Mucosa of descending colon (tissue), 3 donors: ENCODE measurements at regions not wholly inside any gene's neighbourhood (a gene's known extent, or its start where the extent isn't known, plus 50 kb on each side); places are given as distances from the start of the nearest gene placed in this dataset.

Experiments
- ATAC-seq: fragments of 200-7000 bp; cut with Tn5 transposase; one replicate; pipeline ENCODE4 v1.9.1; 2020; ENCODE audit warnings: mild to moderate bottlenecking, moderate library complexity
- DNase-seq, 3 donors: peaks; one replicate each; pipeline ENCODE4 v3.0.0-alpha.2; 2020
- H3K36me3 ChIP-seq: fragments of 200-600 bp; one replicate; pipeline ENCODE4 v1.8.0; 2021; ENCODE audit warnings: low read depth, mild to moderate bottlenecking
- H3K4me1 ChIP-seq: fragments of 200-600 bp; one replicate; pipeline ENCODE4 v1.8.0; 2021; ENCODE audit warnings: low read depth, mild to moderate bottlenecking
- H3K4me3 ChIP-seq: fragments of 200-600 bp; one replicate; pipeline ENCODE4 v1.8.0; 2021; ENCODE audit warnings: mild to moderate bottlenecking
- H3K9me3 ChIP-seq: fragments of 200-600 bp; one replicate; pipeline ENCODE4 v1.8.0; 2021; ENCODE audit warnings: mild to moderate bottlenecking
- intact Hi-C, 2 donors: fragments of 100-400 bp; cut with DNase I in 1 of 2; cut with micrococcal nuclease in 1 of 2; formaldehyde crosslinking; loops; one replicate each; pipeline versions ENCODE4 v1.11.0 to v1.11.1; 2022; cut with DNase I, micrococcal nuclease
- TF ChIP-seq, protein P1 (sequence below): fragments of 200-600 bp; IDR thresholded peaks from one replicate; pipeline ENCODE4 v1.8.0; 2022; ENCODE audit warnings: antibody characterized with exemption, mild to moderate bottlenecking
- donor health status: DM: no; HTN: no; CAD: no; lungs with moderate emphysema.
- donor health status: DM: no; HTN: no; CAD: no.
- donor health status: DM: no; HTN: yes; CAD: no.

DNA sequence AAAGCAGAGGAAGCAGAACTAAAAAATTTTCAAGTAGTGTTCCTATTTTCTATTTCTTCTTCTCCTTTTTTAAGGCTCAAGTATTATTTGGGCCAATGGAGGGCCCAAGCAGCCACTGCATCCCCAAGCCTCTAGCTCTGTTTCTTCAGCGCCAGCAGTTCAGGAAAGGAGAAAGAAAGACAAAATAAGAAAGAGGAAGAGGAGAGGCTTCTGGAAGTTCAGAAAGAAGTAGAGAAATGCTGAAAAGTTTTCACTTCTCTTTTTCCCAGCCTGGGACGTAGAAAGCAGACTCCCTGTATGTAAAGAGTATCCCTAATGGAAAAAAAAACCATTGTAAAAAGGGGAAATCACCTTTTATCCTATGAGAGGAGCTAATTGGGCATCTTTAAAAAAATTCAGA is 165.5 kb upstream of the KLF12 start:
- TF ChIP-seq, protein P1, sequence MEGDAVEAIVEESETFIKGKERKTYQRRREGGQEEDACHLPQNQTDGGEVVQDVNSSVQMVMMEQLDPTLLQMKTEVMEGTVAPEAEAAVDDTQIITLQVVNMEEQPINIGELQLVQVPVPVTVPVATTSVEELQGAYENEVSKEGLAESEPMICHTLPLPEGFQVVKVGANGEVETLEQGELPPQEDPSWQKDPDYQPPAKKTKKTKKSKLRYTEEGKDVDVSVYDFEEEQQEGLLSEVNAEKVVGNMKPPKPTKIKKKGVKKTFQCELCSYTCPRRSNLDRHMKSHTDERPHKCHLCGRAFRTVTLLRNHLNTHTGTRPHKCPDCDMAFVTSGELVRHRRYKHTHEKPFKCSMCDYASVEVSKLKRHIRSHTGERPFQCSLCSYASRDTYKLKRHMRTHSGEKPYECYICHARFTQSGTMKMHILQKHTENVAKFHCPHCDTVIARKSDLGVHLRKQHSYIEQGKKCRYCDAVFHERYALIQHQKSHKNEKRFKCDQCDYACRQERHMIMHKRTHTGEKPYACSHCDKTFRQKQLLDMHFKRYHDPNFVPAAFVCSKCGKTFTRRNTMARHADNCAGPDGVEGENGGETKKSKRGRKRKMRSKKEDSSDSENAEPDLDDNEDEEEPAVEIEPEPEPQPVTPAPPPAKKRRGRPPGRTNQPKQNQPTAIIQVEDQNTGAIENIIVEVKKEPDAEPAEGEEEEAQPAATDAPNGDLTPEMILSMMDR, result no peak
- no peaks in the 10 kb centered on the region for H3K36me3 ChIP-seq
- H3K4me1 ChIP-seq, result no peaks in the 10 kb centered on the region
- no peaks in the 10 kb centered on the region for H3K9me3 ChIP-seq
- ATAC-seq (no peak), DNase-seq (no peak)
- intact Hi-C loops, result no loop called here
- no peak overlapping the region for H3K4me3 ChIP-seq

DNA sequence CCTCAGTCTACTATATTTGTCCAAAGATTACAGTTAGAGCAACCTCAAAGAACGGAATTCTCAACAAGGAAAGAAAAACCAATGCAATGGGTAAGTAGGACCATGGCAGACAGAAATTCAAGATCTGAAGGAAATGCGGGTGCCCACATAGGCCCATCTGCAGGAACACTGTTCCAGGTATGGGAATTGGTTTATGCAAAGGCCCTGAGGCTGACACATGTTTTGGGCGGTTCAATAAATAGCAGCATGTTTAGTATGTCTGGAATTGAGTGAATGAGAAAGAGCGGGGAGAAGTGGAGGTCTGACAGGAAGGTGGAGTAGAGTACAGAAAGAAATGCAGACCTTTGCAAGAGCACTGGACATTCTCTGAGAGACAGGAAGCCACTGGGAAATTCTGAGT is 164.7 kb upstream of the KLF12 start:
- DNase-seq (no peak), ATAC-seq (no peak)
- no peaks in the 10 kb centered on the region for H3K4me1 ChIP-seq
- intact Hi-C loops, result no loop called here
- no peaks in the 10 kb centered on the region for H3K36me3 ChIP-seq
- H3K9me3 ChIP-seq, result no peaks in the 10 kb centered on the region
- TF ChIP-seq, protein P1, result no peak
- no peak overlapping the region for H3K4me3 ChIP-seq

DNA sequence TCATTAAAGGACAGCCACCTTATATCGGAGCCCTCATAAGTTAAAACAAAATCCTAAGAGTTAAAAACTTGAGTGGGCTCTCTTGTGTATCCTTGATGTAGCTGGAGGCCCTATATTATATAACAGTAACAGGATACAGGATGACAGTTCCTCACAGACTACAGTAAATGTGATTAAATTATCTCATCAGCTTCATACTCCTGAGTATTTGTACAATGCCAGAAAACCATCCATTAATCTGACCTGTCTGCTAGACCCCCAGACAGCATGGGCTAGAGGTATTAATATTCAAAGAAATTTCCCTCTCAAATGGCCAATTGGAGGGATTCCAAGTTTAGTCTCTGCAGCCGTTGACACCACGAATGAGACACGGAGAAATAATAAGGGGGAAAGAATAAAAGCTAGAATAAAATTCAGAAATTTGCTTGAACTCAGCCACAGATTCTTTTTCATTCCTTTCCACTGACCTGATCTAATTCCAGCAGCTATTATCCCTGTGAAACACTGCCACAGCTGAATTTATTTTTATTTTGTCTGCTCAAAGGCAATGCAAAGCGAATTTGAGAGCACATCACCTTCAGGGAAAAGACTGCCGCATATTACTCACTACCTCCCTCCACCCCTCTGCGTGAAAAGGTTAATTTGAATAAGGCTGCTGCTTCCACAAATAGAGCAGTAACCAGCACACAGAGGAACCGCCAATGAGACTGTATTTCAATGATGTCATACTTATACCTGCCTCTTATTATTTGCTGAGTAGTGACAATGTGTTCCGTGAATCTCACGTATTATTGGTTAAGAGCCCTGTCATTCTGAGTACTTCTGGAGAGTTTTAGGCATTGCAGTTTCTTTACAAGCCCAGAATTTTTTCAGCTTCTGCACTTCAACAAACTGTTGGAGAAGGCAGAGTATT is 155.9 kb upstream of the KLF12 start:
- peak; percentile 47 for ATAC-seq
- TF ChIP-seq, protein P1, result no peak
- intact Hi-C loops, result loop anchor here in 1 of 2 donors (10.0 kb wide), 1 partner anchor 455 kb away; no protein-coding TSS in a partner anchor
- DNase-seq, result peak in 1 of 3 donors; percentile 19
- peaks cover 20% of the 10 kb centered on the region for H3K4me1 ChIP-seq
- H3K4me3 ChIP-seq, result no peak overlapping the region
- H3K36me3 ChIP-seq, result no peaks in the 10 kb centered on the region
- H3K9me3 ChIP-seq, result no peaks in the 10 kb centered on the region

DNA sequence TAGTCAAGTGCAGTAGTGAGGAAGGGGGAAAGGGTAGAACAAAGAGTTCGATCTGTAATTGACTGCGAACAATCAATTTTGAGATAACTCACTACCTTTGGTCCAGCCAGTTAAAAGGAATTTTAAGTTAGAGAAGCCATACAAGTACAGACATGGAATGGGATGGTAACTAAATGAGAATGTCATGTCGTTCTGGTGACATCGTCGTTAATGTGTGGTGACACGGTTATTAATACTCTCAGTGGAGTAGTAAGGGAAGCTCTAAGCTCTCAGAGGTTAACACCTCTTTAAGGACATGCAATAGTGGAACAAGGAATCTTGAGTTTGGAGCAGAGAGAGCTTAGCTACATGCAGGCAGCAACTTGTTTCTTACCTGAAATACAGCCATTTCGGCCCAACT is 154.9 kb upstream of the KLF12 start:
- H3K4me1 ChIP-seq, result peaks cover 20% of the 10 kb centered on the region
- no peaks in the 10 kb centered on the region for H3K9me3 ChIP-seq
- H3K36me3 ChIP-seq, result no peaks in the 10 kb centered on the region
- TF ChIP-seq, protein P1, result no peak
- intact Hi-C loops, result loop anchor here in 1 of 2 donors (10.0 kb wide), 1 partner anchor 454 kb away; no protein-coding TSS in a partner anchor
- H3K4me3 ChIP-seq, result no peak overlapping the region
- ATAC-seq, result no peak
- DNase-seq, result no peak

DNA sequence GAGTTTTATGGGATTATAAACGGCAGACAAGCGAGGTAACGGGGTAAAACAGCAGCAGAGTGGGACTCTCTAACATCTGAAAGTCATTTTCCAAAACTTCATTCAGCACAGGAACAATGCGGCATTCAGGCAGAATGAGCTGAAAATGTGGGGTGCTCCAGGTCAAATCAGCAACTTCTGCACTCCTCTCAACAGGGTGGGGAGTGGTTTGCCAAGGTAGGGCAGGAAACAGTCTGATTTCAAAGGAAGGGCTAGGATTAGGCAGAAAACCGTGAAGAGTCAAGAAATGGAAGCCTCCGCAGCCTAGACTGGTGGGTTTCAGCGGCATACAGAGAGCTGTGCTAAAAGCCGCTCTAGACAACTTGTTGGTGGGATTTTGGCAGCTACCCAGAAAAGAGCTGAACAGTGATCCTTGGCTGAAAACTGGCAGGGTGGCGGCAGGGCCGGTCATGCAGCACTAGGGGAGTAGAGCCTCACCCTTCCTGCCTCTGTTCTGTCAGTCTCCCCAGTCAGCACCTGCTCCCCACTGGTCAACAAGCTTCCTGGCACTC is 154.2 kb upstream of the KLF12 start:
- Histone ChIP-seq H3K4me3 (no peak overlapping the region), H3K4me1 (peaks cover 20% of the 10 kb centered on the region), H3K9me3 (no peaks in the 10 kb centered on the region), H3K36me3 (no peaks in the 10 kb centered on the region)
- TF ChIP-seq, protein P1, result no peak
- intact Hi-C loops, result loop anchor here in 1 of 2 donors (10.0 kb wide), 1 partner anchor 454 kb away; no protein-coding TSS in a partner anchor
- DNase-seq, result peak; percentile 47 to 60 (median 49)
- peak; percentile 67 for ATAC-seq
